Activated CD4-positive, alpha-beta T cell treated with anti-CD3 and anti-CD28 coated beads, Interleukin-2, amount 10 ng/mL, durations not matched to agents 7 days and 5 days (primary cell): ENCODE measurements at regions not wholly inside any gene's neighbourhood (a gene's known extent, or its start where the extent isn't known, plus 50 kb on each side); places are given as distances from the start of the nearest gene placed in this dataset.
"Not testable (repeated sequence)": the region's sequence is repeated elsewhere in the genome, so short reads cannot be mapped to it uniquely, and the experiment has no call there.

Experiments
- CTCF ChIA-PET: fragments of 350-600 bp; sonication (Branson Sonifier 250); formaldehyde crosslinking; loops from one replicate; lab custom pipeline; 2021; ENCODE audit warnings: antibody characterized with exemption; lab: Charles Lee
- POLR2A ChIA-PET: fragments of 350-600 bp; sonication (Branson Sonifier 250); formaldehyde crosslinking; loops from one replicate; lab custom pipeline; 2021; ENCODE audit warnings: antibody characterized with exemption; lab: Charles Lee
- DNase-seq: peaks from one replicate; pipeline ENCODE4 v3.0.0-alpha.2; 2020
- H3K27ac Mint-ChIP-seq: one replicate; pipeline ENCODE4 v1.8.0; 2021; ENCODE audit warnings: mild to moderate bottlenecking, moderate library complexity, mixed read lengths
- H3K27me3 Mint-ChIP-seq: one replicate; pipeline ENCODE4 v1.8.0; 2021; ENCODE audit warnings: mixed read lengths
- H3K36me3 Mint-ChIP-seq: one replicate; pipeline ENCODE4 v1.8.0; 2021; ENCODE audit warnings: low read depth, mixed read lengths
- H3K4me1 Mint-ChIP-seq: one replicate; pipeline ENCODE4 v1.8.0; 2021; ENCODE audit warnings: mixed read lengths
- H3K4me3 Mint-ChIP-seq: one replicate; pipeline ENCODE4 v1.8.0; 2021; ENCODE audit warnings: mild to moderate bottlenecking, moderate library complexity, mixed read lengths
- H3K9me3 Mint-ChIP-seq: one replicate; pipeline ENCODE4 v1.8.0; 2021; ENCODE audit warnings: mixed read lengths

DNA sequence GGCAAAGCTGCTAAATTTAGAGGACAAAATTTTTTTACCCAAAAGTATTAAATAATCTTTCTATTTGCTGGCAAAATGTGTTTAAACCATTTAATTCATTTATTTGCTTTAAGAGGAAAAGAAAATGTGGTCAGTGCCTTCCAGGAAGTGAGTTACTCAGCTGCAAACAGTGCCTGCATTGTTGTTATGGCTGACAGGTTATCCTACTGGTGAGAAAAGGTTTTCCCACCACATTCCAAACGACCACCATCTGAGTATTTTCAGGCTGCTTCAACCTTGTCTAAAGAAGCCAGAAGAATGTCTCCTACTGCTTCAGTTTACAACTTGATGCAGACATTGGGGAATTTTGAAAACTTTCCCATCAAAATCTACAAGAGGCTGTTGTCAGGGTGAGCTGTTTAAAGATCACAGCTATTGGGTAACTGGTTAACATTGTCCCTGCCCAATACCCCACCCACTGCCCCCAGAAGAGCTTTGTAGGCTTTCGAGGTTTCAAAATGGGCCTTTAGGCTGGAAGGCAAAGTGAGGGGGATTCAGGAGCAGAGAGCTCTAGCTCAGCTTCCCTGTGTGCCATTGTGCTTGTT lies 461.3 kb upstream of the FANCL start:
- H3K9me3 Mint-ChIP-seq = no peaks in the 10 kb centered on the region
- CTCF ChIA-PET = interaction anchor here (0.8 kb wide), 1 partner anchor 9 kb away, joined by 3 read pairs; no protein-coding TSS in a partner anchor
- POLR2A ChIA-PET = no interaction called here
- H3K27ac Mint-ChIP-seq = no peak overlapping the region
- H3K4me1 Mint-ChIP-seq = peaks cover 5% of the 10 kb centered on the region
- H3K36me3 Mint-ChIP-seq = no peaks in the 10 kb centered on the region
- no peak overlapping the region for H3K4me3 Mint-ChIP-seq
- no peak for DNase-seq
- H3K27me3 Mint-ChIP-seq = peaks cover 10% of the 10 kb centered on the region

DNA sequence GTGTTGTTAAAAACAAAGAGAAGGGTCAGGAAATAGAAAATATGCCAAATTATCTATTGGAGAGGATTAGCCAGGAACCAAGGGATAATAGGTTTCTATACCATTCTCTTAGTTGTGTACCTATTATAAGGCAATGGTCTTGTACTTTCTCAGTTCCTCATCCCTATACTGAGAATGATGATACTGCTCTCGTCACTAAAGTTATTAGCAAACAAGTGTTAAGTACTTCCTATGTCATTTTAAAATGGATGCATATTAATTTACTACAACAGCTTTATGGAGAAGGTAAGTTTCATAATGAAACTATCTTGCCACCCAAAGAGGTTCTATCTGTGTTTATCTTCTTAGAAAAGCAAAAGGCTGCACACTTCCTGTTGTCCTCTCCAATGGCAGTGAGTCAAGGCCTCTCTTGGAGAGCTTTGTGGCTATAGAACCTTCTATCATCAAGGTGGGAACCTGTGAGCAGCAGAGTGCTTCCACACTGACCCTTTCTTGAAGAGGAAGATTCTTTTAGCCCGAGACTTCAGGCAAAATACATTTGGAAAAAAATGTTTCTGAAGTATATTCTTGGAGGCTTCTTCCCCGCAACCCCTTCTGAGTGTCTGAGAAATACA lies 460.7 kb upstream of the FANCL start:
- peaks cover 10% of the 10 kb centered on the region for H3K27me3 Mint-ChIP-seq
- H3K9me3 Mint-ChIP-seq = no peaks in the 10 kb centered on the region
- no peaks in the 10 kb centered on the region for H3K36me3 Mint-ChIP-seq
- POLR2A ChIA-PET = no interaction called here
- DNase-seq = no peak
- peaks cover 5% of the 10 kb centered on the region for H3K4me1 Mint-ChIP-seq
- H3K4me3 Mint-ChIP-seq = no peak overlapping the region
- CTCF ChIA-PET = interaction anchor here (0.8 kb wide), 1 partner anchor 9 kb away, joined by 3 read pairs; no protein-coding TSS in a partner anchor
- H3K27ac Mint-ChIP-seq = no peak overlapping the region

- Mint-ChIP-seq H3K4me1 (peaks cover 5% of the 10 kb centered on the region), H3K4me3 (no peak overlapping the region), H3K36me3 (no peaks in the 10 kb centered on the region), H3K9me3 (no peaks in the 10 kb centered on the region), H3K27me3 (peaks cover 4% of the 10 kb centered on the region), H3K27ac (no peak overlapping the region)
- no peak for DNase-seq
- POLR2A ChIA-PET = no interaction called here
- CTCF ChIA-PET = no interaction called here
Measured at GRCh38 chr2:58700591-58700990, 459.5 kb upstream of the FANCL start.

- Mint-ChIP-seq H3K4me3 (no peak overlapping the region), H3K27ac (no peak overlapping the region), H3K4me1 (peaks cover 5% of the 10 kb centered on the region), H3K27me3 (peaks cover 3% of the 10 kb centered on the region), H3K36me3 (no peaks in the 10 kb centered on the region), H3K9me3 (no peaks in the 10 kb centered on the region)
- ChIA-PET CTCF (no interaction called here), POLR2A (no interaction called here)
- DNase-seq = no peak
Measured at GRCh38 chr2:58699411-58699810, 458.3 kb upstream of the FANCL start.

- POLR2A ChIA-PET = no interaction called here
- Mint-ChIP-seq H3K27ac (no peak overlapping the region), H3K4me1 (peaks cover 5% of the 10 kb centered on the region), H3K4me3 (no peak overlapping the region), H3K9me3 (no peaks in the 10 kb centered on the region), H3K36me3 (no peaks in the 10 kb centered on the region), H3K27me3 (peaks cover 3% of the 10 kb centered on the region)
- DNase-seq = no peak
- CTCF ChIA-PET = no interaction called here
Measured at GRCh38 chr2:58698620-58699019, 457.5 kb upstream of the FANCL start.

- POLR2A ChIA-PET, DNase-seq, H3K27me3 Mint-ChIP-seq, H3K27ac Mint-ChIP-seq, H3K4me1 Mint-ChIP-seq, H3K9me3 Mint-ChIP-seq, H3K36me3 Mint-ChIP-seq, H3K4me3 Mint-ChIP-seq: not testable (repeated sequence)
- CTCF ChIA-PET = interaction anchor here (0.6 kb wide), 1 partner anchor 1898 kb away, joined by 5 read pairs; no protein-coding TSS in a partner anchor
Measured at GRCh38 chr2:58694114-58694513, 453.0 kb upstream of the FANCL start.

DNA sequence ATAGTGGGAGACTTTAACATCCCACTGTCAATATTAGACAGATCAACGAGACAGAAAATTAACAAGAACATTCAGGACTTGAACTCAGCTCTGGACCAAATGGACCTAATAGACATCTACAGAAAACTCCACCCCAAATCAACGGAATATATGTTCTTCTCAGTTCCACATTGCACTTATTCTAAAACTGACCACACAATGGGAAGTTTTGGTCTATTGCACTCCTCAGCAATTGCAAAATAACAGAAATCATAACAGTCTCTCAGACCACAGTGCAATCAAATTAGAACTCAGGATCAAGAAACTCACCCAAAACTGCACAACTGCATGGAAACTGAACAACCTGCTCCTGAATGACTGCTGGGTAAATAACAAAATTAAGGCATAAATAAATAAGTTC lies 449.9 kb upstream of the FANCL start:
- CTCF ChIA-PET, H3K4me1 Mint-ChIP-seq, H3K27me3 Mint-ChIP-seq, H3K9me3 Mint-ChIP-seq, H3K27ac Mint-ChIP-seq, DNase-seq, POLR2A ChIA-PET, H3K4me3 Mint-ChIP-seq, H3K36me3 Mint-ChIP-seq: not testable (repeated sequence)

DNA sequence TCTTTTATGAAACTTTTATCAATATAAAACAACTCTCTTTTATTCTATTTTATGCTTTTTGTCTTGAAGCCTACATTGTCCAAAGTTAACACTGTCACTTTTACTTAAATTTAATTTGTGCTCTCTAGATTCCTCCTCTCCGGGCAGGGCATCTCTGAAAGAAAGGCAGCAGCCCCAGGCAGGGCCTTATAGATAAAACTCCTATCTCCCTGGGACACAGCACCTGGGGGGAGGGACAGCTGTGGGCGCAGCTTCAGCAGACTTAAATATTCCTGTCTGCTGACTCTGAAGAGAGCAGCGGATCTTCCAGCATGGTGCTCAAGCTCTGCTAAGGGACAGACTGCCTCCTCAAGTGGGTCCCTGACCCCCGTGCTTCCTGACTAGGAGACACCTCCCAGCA lies 447.7 kb upstream of the FANCL start:
- ChIA-PET CTCF (no interaction called here), POLR2A (no interaction called here)
- H3K4me1 Mint-ChIP-seq = no peaks in the 10 kb centered on the region
- H3K9me3 Mint-ChIP-seq = peaks cover 2% of the 10 kb centered on the region
- H3K27me3 Mint-ChIP-seq = no peaks in the 10 kb centered on the region
- DNase-seq = no peak
- no peaks in the 10 kb centered on the region for H3K36me3 Mint-ChIP-seq
- no peak overlapping the region for H3K27ac Mint-ChIP-seq
- no peak overlapping the region for H3K4me3 Mint-ChIP-seq

- Mint-ChIP-seq H3K27ac (no peak overlapping the region), H3K9me3 (no peaks in the 10 kb centered on the region), H3K4me1 (no peaks in the 10 kb centered on the region), H3K4me3 (no peak overlapping the region), H3K36me3 (no peaks in the 10 kb centered on the region), H3K27me3 (no peaks in the 10 kb centered on the region)
- CTCF ChIA-PET = no interaction called here
- no peak for DNase-seq
- POLR2A ChIA-PET = no interaction called here
Measured at GRCh38 chr2:58686776-58687175, 445.7 kb upstream of the FANCL start.

- H3K27me3 Mint-ChIP-seq = no peaks in the 10 kb centered on the region
- no peaks in the 10 kb centered on the region for H3K36me3 Mint-ChIP-seq
- ChIA-PET POLR2A (no interaction called here), CTCF (no interaction called here)
- H3K4me3 Mint-ChIP-seq = no peak overlapping the region
- no peaks in the 10 kb centered on the region for H3K4me1 Mint-ChIP-seq
- H3K27ac Mint-ChIP-seq = no peak overlapping the region
- no peaks in the 10 kb centered on the region for H3K9me3 Mint-ChIP-seq
- no peak for DNase-seq
Measured at GRCh38 chr2:58680755-58681310, 439.7 kb upstream of the FANCL start.

- ChIA-PET POLR2A (no interaction called here), CTCF (no interaction called here)
- H3K27ac Mint-ChIP-seq = no peak overlapping the region
- no peak overlapping the region for H3K4me3 Mint-ChIP-seq
- H3K4me1 Mint-ChIP-seq = no peaks in the 10 kb centered on the region
- H3K9me3 Mint-ChIP-seq = no peaks in the 10 kb centered on the region
- no peak for DNase-seq
- no peaks in the 10 kb centered on the region for H3K27me3 Mint-ChIP-seq
- H3K36me3 Mint-ChIP-seq = no peaks in the 10 kb centered on the region
Measured at GRCh38 chr2:58677748-58678147, 436.6 kb upstream of the FANCL start.

DNA sequence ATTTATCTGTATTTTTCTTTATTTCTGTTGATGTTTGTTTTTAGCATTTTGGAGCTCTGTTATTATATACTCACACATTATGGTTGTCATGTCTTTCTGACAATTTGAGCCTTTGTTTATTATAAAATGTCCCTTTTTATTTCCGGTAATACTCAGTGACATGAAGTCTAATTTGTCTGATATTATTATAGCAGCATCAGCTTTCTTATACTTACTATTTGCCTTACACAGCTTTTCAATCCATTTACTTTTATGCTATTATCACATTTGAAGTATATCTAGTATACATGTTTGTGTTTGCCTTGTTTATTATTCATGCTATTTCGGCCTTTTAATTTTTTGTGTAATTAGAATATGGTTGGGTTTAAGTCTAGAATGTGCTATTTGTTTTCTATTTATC lies 430.6 kb upstream of the FANCL start:
- POLR2A ChIA-PET = no interaction called here

DNA sequence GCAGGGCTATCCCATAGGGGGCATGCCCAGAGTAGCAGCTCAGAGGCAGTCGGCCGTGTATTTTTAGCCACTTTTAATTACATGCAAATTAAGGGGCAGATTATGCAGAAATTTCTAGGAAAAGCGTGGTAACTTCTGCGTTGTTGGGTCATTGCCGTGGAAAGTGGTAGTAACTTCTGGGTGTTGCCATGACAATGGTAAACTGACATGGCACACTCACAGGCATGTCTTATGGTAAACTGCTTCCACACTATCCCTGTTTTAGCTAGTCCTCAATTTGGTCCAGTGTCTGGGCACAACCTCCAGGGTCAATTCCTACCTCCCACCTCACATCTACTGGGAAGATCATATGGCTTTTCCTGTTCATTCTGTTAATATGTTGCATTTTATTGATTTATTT lies 428.9 kb upstream of the FANCL start:
- ChIA-PET POLR2A (no interaction called here), CTCF (no interaction called here)
- DNase-seq = no peak
- H3K4me1 Mint-ChIP-seq = no peaks in the 10 kb centered on the region
- H3K9me3 Mint-ChIP-seq = no peaks in the 10 kb centered on the region
- no peaks in the 10 kb centered on the region for H3K27me3 Mint-ChIP-seq
- no peak overlapping the region for H3K4me3 Mint-ChIP-seq
- no peak overlapping the region for H3K27ac Mint-ChIP-seq
- H3K36me3 Mint-ChIP-seq = no peaks in the 10 kb centered on the region

More for the DNA sequence above, 430.6 kb upstream of the FANCL start:
- Mint-ChIP-seq H3K9me3 (no peaks in the 10 kb centered on the region), H3K4me3 (no peak overlapping the region), H3K27me3 (no peaks in the 10 kb centered on the region), H3K36me3 (no peaks in the 10 kb centered on the region), H3K4me1 (no peaks in the 10 kb centered on the region), H3K27ac (no peak overlapping the region)
- DNase-seq = no peak
- CTCF ChIA-PET = no interaction called here
